Endodermal cell (in vitro differentiated cells): ENCODE measurements at regions not wholly inside any gene's neighbourhood (a gene's known extent, or its start where the extent isn't known, plus 50 kb on each side); places are given as distances from the start of the nearest gene placed in this dataset.

Source experiments
- DNase-seq: peaks from one replicate; pipeline ENCODE4 v3.0.0-alpha.2; 2017
- H3K27ac ChIP-seq: 2 replicates; pipeline ENCODE4 v1.5.1; 2013; ENCODE audit warnings: mild to moderate bottlenecking, low read depth, low read length, moderate library complexity
- H3K27me3 ChIP-seq: 2 replicates; pipeline ENCODE4 v1.6.1; 2013; ENCODE audit warnings: mild to moderate bottlenecking, low read length, moderate library complexity; ENCODE audit not compliant: insufficient read depth, control insufficient read depth, poor library complexity, severe bottlenecking
- H3K36me3 ChIP-seq: 2 replicates; pipeline ENCODE4 v1.7.0; 2013; ENCODE audit warnings: mild to moderate bottlenecking, low read length, moderate library complexity; ENCODE audit not compliant: control insufficient read depth, insufficient read depth
- H3K4me1 ChIP-seq: one replicate; pipeline ENCODE4 v1.7.0; 2013; ENCODE audit warnings: low read length; ENCODE audit not compliant: control insufficient read depth, insufficient read depth
- H3K4me3 ChIP-seq: 2 replicates; pipeline ENCODE4 v1.5.1; 2013; ENCODE audit warnings: mild to moderate bottlenecking, low read length, moderate library complexity
- H3K9ac ChIP-seq: 2 replicates; pipeline ENCODE4 v1.6.1; 2013; ENCODE audit warnings: mild to moderate bottlenecking, low read length, moderate library complexity; ENCODE audit not compliant: poor library complexity, severe bottlenecking; ENCODE audit errors: extremely low read depth
- H3K9me3 ChIP-seq: 2 replicates; pipeline ENCODE4 v1.6.1; 2013; ENCODE audit warnings: mild to moderate bottlenecking, low read length, moderate library complexity; ENCODE audit not compliant: control insufficient read depth
- H3K27ac Mint-ChIP-seq: 2 replicates; pipeline ENCODE4 v1.8.0; 2020; ENCODE audit warnings: mixed read lengths
- H3K27me3 Mint-ChIP-seq: 2 replicates; pipeline ENCODE4 v1.8.0; 2021; ENCODE audit warnings: mild to moderate bottlenecking, mixed read lengths; ENCODE audit not compliant: insufficient read depth
- H3K36me3 Mint-ChIP-seq: 2 replicates; pipeline ENCODE4 v1.8.0; 2020; ENCODE audit warnings: low read depth, mixed read lengths
- H3K4me1 Mint-ChIP-seq: 2 replicates; pipeline ENCODE4 v1.8.0; 2020; ENCODE audit warnings: mixed read lengths
- H3K4me3 Mint-ChIP-seq: 2 replicates; pipeline ENCODE4 v1.8.0; 2020; ENCODE audit warnings: mild to moderate bottlenecking, moderate library complexity, mixed read lengths
- H3K9me3 Mint-ChIP-seq: 2 replicates; pipeline ENCODE4 v1.8.0; 2020; ENCODE audit warnings: mild to moderate bottlenecking, mixed read lengths
- CTCF ChIP-seq: fragments of 200-600 bp; sonication (generic); conservative IDR thresholded peaks from 2 replicates; pipeline ENCODE4 v1.5.0; 2021; ENCODE audit warnings: antibody characterized with exemption, mild to moderate bottlenecking
- WGBS, 2 experiments: methylation state at CpG; one replicate each; pipeline versions ENCODE4 v1.1.5 to v1.1.7; 2013; ENCODE audit warnings: missing lambda C conversion rate in 2 of 2, mixed read lengths in 1 of 2; ENCODE audit not compliant: insufficient coverage in 1 of 2, insufficient read length in 1 of 2; 5-methylcytosine and 5-hydroxymethylcytosine counted together

GRCh38 chr2:15872854-15873253, 67.5 kb upstream of the MYCN start:
- Histone ChIP-seq H3K9me3 (no peaks in the 10 kb centered on the region), H3K9ac (no peak overlapping the region), H3K4me1 (no peaks in the 10 kb centered on the region), H3K27me3 (no peaks in the 10 kb centered on the region), H3K36me3 (no peaks in the 10 kb centered on the region), H3K4me3 (no peak overlapping the region), H3K27ac (no peak overlapping the region)
- Mint-ChIP-seq H3K4me1 (no peaks in the 10 kb centered on the region), H3K36me3 (no peaks in the 10 kb centered on the region), H3K9me3 (peaks cover 9% of the 10 kb centered on the region), H3K27me3 (no peaks in the 10 kb centered on the region), H3K4me3 (no peak overlapping the region), H3K27ac (no peak overlapping the region)
- TF ChIP-seq CTCF, result no peak
- 99 to 100% methylated on average over 2 to 5 of the region's 6 CpGs for WGBS, 2 experiments
- DNase-seq, result no peak

- WGBS, 2 experiments, result 83 to 100% methylated on average over 2 to 3 of the region's 3 CpGs
- no peak overlapping the region for H3K4me3 Mint-ChIP-seq
- no peaks in the 10 kb centered on the region for H3K4me1 Mint-ChIP-seq
Measured at GRCh38 chr2:15874321-15874720, 66.0 kb upstream of the MYCN start.

DNA sequence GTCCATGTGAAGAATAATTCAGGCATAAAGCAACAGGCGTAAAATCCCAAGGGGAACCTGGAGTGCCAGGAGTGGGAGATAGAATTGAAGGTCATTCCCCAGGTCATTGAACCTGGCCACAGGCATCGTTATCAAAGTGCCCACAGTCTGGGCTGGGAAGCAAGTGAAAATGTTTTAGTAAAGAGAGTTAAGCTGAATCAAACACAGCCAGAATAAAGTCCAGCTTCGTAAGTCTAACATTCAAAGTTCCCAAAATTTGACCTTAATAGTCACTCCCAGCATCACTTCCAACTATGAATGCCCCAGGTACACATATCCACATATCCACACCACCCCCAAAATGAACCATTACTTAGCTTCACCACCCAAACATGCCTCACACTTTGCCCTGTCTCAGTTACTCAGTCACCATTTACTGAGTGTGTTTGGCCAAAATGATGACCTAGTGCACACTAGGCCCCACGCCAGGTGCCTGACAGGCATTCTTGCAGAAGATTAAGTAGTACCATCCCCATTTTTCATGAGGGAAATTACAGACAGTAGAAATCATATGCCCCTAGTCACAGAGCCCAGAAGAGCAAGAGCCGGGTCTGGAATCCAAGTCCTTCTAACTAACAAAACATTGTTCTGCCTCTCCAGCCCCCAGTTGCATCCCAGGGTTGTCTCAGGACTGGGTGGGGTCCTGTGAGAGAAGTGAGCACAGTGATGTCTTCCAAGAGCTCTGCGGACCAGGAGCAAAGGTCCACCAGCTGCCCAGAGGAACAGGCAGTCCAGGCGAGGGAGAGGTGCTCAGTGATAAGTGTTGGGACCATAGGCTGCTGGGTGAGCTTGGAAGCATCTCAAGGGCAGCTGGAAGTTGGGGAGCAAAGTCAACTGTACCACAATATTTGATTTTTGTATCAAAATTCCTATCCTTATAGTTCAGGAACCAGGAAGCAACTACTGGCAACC, 65.2 kb upstream of the MYCN start:
- Histone ChIP-seq H3K27ac (no peak overlapping the region), H3K27me3 (no peaks in the 10 kb centered on the region), H3K9me3 (no peaks in the 10 kb centered on the region), H3K4me1 (no peaks in the 10 kb centered on the region), H3K4me3 (no peak overlapping the region), H3K9ac (no peak overlapping the region), H3K36me3 (no peaks in the 10 kb centered on the region)
- Mint-ChIP-seq H3K4me1 (no peaks in the 10 kb centered on the region), H3K36me3 (no peaks in the 10 kb centered on the region), H3K27ac (no peak overlapping the region), H3K27me3 (no peaks in the 10 kb centered on the region), H3K9me3 (peaks cover 9% of the 10 kb centered on the region), H3K4me3 (no peak overlapping the region)
- no peak for TF ChIP-seq CTCF
- 85 to 93% methylated on average over 4 to 7 of the region's 7 CpGs for WGBS, 2 experiments
- DNase-seq, result no peak

More at GRCh38 chr2:15874321-15874720, 66.0 kb upstream of the MYCN start:
- H3K27me3 ChIP-seq, result no peaks in the 10 kb centered on the region
- Mint-ChIP-seq H3K27me3 (no peaks in the 10 kb centered on the region), H3K27ac (no peak overlapping the region), H3K9me3 (peaks cover 9% of the 10 kb centered on the region), H3K36me3 (no peaks in the 10 kb centered on the region)
- H3K9me3 ChIP-seq, result no peaks in the 10 kb centered on the region
- H3K27ac ChIP-seq, result no peak overlapping the region
- TF ChIP-seq CTCF, result peak; percentile 52
- no peaks in the 10 kb centered on the region for H3K4me1 ChIP-seq
- no peak overlapping the region for H3K9ac ChIP-seq
- no peak overlapping the region for H3K4me3 ChIP-seq
- no peaks in the 10 kb centered on the region for H3K36me3 ChIP-seq
- no peak for DNase-seq
